GM19395 (cell line): ENCODE measurements at regions not wholly inside any gene's neighbourhood (a gene's known extent, or its start where the extent isn't known, plus 50 kb on each side); places are given as distances from the start of the nearest gene placed in this dataset.

Source experiments
- ATAC-seq: cut with Tn5 transposase; IDR thresholded peaks from one replicate; pipeline ENCODE4 v1.9.1; 2021; ENCODE audit warnings: mild to moderate bottlenecking, moderate library complexity; ENCODE audit not compliant: unreplicated experiment

DNA sequence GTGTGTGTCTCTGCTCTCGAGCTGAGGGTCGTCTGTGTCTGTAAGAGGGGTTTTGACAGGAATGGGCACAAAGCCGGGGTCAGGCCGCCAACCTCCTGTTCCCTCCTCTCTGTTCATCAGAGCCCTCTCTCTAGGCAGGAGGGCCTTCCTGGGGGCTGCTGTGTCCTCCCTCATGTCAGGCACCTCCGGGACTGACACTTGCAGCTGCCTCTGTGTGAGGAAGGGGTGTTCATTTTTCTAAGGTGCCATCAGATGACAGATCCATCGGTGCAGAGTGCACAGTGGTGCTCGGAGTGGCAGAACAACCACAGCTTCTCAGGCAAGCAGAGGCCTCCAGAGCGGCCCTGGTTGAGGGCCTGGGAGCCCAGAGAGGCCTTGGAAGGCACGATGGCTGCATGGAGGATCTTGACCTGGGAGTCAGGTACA, 265.4 kb upstream of the B3GAT1 start:
- ATAC-seq, result no peak

DNA sequence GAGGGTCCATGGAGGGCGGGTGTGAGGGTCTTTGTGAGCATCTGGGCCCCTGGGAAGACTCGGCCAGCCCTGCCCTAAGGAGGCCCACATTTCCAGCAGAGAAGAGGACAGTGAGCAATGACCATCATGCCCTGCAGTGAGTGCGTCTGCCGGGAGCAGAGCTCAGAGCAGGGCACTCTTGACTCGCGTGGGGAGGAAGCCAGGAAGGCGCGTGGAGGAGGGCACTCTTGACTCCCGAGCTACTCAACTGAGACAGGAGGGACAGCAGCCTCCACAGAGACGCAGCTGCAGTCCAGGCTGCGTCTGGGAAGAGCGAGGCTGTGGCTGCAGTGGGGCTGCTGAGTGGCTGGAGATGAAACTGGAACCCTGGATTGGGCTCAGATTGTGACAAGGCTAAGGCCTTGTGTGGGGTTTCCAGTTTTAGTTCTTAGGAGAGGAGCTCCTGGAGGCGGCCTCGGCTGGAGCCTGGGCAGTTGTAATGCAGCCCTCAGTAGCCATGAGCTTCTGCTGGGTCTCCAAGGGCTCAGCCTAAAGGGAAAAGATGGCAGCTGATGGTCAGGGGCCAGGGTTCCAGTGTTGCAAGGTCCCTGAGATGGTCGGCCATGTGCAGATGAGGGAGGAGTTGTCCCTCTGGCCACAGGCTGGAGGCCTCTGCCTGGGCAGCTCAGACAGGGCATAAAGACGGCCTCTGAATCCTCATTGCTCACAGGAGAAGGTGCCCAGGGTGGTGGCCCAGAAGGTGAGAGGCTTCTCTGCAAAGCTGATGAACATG, 264.7 kb upstream of the B3GAT1 start:
- ATAC-seq, result no peak

GRCh38 chr11:134675983-134676382, 263.9 kb upstream of the B3GAT1 start:
- ATAC-seq, result no peak

GRCh38 chr11:134674974-134675373, 262.9 kb upstream of the B3GAT1 start:
- no peak for ATAC-seq

DNA sequence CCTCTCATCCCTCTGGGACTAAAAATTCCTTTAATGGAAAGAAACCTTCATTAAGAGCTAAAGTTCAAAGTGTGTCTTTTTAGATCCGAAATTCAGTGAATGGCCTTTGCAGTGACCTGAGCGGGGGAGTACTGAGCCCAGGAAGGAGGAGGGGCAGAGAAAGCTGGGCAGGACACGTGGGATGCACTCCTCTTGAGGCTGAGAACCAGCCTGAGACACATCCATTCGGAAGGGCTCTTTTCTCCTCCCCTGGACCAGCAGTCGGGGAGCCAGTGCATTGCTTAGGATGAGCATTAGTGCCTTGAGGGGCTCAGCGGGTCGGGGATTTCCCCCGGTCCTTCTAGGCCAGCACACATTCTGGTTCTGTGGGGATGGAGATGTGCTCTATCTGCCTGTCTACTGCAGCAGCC, 258.9 kb upstream of the B3GAT1 start:
- no peak for ATAC-seq

- no peak for ATAC-seq
Observed at GRCh38 chr11:134670247-134670782, 258.3 kb upstream of the B3GAT1 start.

DNA sequence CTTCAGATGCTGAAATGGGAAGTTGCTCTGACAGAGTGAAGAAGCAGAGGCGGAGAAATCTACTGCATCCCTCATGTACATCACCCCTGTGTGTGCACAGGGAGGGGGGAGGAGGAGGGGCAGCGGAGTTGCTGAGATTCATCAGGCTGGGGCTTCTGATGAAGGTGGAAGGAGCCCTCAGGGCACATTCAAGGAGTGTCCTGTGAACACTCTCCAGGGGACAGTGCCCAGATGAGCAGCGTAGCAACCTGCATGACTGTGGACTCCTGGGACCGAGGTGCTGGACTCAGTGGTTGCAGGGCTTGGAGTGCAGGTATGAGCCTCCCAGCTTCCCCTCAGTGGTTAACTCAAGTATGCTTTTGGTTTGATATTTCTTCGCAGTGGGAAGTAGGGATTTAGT, 257.8 kb upstream of the B3GAT1 start:
- no peak for ATAC-seq

- ATAC-seq, result no peak
Observed at GRCh38 chr11:134668796-134669195, 256.8 kb upstream of the B3GAT1 start.

DNA sequence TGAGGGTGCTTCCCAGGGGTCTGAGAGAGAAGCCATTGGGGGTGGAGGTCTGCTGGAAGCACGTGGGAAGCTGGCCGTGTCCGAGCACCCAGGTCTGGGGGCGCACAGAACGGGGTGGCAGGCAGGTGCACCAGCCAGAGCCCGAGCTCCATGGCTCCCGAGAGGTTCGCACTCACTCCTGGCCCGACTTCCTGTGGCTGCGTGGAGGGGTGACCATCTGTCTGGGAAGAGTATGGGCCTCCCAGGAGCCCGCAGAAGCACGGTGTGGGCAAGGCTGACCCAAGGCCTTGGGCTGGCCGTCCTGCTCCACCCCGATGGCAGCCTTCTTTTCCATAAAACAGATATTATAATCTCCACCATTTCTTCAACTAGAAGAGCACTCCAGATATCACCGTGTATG, 256.0 kb upstream of the B3GAT1 start:
- no peak for ATAC-seq

DNA sequence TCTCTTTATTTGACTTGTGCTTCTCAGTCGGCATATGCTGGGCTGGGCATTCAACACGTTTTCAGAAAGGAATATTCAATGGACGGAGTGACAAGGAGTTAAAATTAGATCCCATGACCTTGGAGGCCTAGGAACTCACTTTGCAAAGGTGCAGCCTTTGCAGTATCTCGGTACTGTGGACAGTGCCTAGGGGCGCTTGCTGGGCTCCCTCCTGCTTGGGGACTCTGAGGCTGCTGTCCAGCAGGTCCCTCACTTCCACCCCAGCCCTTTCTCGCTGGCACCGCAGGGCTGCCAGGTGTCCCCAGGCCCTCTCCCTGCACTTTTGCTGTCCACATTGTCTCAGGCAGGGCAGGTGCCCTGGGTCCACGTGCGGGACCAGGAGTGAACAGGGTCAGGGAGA, 255.5 kb upstream of the B3GAT1 start:
- no peak for ATAC-seq

DNA sequence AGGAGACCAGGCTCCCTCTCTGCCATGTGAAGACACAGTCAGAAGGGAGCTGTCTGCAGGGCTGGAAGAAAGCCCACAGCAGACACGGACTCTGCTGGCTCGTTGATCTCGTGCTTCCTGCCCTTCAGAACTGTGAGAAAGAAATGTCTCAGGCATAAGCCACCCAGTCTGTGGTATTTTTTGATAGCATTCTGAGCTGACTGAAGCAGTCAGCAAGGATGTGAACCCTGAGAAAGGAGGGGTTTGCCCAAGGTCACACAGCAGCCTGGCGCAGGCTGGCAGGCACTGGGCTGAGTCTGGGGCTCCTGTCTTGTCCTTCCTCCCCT, 255.1 kb upstream of the B3GAT1 start:
- no peak for ATAC-seq

DNA sequence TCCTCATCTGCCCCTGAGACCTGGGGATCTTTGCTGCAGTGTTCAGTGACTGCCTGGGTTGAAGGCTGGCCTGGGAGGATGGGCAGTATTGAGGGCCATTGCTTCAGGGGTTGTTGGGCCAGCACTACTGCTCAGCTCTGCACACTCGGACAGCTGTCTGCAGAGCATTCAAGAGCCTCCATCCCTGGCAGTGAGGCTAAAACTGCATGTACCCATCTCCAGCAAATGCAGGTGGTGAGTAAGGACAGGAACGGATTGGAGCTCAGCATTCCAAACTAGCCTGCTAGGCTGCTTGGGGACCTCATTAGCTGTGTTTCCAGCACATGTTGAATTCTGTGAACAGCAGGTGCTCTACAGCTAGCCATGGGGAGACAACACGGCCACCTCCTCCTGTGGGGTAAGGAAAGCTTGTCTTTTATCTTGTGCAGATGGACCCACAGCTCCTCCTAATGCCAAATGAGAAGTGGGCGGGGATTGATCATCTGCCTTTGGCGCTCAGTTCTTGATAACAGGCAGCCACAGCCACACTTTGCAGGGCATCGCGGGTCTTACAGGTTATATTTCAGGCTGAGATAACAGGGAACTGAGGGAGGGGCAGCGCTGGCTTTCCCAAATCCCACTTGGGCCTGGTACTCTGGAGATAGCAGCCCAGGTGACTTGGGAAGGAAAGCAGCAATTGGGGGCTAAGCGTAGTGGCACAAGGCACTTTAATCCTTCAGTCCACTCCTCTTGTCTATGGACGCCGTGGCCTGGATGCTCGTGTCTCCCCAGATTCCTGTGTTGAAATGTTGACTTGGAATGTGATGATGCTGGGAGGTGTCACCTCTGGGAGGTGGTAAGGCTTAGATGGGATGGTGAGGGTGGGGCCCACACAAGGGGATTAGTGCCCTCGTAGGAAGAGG, 254.5 kb upstream of the B3GAT1 start:
- ATAC-seq, result no peak

GRCh38 chr11:134665571-134666270, 253.7 kb upstream of the B3GAT1 start:
- ATAC-seq, result no peak

DNA sequence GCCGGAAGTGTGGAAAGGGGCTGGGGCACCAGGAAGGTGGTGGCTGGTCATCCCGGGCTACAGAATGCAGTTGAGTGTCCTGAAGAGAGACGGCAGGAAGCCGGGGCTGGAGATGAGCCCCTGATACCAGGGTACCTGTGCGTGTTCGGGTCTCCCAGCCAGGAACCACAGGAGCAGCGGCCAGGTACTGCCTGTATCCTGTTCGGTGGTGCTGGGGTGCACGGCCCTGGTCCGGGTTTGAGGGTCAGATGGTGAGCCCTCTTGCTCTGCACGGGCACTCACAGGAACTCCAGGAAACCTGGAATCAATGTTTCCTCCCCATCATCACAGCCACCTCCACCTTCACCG, 253.1 kb upstream of the B3GAT1 start:
- ATAC-seq, result no peak

DNA sequence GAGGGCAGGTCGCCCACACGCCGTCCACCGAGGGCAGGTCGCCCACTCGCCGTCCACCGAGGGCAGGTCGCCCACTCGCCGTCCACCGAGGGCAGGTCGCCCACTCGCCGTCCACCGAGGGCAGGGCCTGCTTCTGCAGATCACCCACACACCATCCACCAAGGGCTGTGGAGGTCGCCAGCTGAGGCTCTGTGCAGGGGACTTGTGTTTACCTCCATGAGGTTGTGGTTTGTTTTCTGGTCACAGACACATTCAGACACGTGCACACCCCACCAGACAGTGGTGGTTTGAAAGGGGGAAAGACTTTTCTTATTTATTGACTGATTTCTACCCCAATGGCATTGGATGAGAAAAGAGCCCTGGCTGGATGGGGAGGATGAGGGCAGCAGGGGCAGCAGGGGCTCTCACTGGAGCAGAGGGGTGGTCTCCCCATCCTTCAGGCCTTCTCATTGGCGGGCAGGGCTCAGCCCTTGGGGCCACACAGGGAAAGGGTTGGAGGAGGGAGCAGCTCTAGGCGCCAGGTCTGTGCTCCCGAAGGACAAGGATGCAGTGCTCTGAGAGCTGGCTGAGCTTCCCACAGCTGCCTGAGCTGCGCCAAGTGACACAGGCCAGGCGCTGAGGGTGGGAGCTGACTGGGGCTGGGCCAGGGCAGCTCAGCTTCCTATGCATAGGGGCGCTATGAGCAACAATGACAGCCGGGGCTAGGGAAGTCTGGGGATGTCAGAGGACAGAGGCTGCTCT, 252.6 kb upstream of the B3GAT1 start:
- no peak for ATAC-seq

GRCh38 chr11:134663506-134664313, 251.7 kb upstream of the B3GAT1 start:
- ATAC-seq, result no peak

DNA sequence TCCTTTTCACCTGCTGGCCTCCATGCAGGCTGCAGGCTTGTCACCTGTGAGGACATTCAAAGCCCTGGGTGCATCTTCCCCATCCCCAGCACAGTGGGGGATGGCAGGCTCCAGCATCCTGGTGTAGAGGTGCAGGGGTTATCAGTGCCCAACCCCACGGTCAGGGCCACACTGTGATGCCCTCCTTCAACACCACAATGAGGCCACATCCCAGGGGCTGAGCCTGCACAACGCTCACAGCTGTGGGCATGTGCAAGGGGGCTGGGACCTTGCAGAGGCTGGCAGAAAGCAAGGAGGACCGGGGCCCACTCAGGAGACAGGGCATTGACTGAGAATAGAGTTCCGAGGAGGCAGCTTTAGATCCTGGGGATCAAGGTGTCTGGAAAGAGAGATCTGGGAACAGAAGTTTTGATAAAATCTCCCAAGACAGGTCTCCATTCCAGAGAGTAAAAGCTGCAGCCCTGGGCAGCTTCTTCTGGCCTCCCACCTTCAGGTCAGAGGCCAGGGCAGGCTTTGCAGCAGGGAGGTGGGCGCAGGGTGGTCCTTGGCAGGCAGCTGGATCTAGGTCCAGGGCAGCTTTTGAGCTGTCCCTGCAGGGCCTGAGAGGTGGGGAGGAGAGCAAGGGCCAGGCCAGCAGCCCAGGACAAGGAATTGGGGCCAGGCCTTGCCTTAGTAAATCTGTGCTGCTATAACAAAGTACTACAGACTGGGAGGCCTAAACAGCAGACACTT, 250.8 kb upstream of the B3GAT1 start:
- ATAC-seq, result no peak

DNA sequence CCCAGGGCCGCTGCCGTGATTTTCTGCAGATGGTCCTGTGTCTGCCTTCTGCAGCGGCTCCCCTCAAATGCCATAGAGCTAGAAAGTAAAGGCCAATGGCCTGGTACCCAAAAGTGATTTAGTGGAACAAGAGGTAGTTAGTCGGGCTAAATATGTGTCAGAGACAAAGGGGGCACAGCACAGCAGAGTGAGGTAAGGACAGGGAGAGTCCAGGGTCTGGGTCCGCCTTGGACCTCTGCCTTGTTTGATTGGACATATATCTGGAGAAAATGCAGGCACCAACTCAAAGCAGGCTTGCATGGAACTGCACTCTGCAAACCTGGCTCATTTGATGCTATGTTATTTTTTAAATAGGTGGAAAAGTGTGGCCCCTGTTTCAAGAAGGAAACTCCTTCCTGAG, 249.6 kb upstream of the B3GAT1 start:
- no peak for ATAC-seq

DNA sequence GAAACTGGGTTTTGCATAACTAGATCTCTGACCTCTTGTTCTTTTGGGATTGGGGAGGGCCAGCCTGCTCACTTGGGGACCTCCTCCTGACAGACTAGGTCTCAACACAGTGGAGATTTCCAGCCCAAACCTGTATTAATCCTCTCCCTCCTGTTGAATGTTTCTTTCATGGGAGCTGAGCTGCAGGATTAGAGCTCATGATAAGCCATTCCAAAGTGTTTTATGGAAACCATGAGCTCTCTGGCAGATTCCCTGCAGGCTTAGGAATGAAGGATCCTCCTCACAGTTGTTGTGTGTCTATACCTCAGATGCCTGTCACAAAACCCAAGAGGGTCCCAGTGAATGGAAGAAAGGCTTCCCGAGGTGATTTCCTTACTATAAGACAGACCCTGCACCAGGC, 248.4 kb upstream of the B3GAT1 start:
- ATAC-seq, result no peak
